ENCODE measurements at regions not wholly inside any gene's neighbourhood (a gene's known extent, or its start where the extent isn't known, plus 50 kb on each side); places are given as distances from the start of the nearest gene placed in this dataset.

DNA sequence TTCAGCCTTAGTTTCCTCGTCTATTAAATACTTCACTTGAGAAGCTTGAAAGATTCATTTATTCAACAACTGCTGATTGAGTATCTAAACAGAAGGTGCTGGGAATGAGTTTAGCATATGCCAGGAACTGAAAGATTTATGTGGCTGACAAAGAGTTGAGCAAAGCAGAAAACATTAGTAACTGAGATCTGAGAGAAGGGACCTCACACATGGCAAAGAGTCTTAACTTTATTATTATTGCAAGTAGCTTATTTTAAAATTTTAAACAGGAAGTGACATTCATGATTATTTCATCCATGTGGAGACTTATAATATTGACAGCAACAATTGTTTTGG lies 133.6 kb downstream of the CASP12 start:
- Histone ChIP-seq H3K36me3 (ENCODE audit: low read length) (no peaks in the 10 kb centered on the region), H3K4me3 (ENCODE audit: insufficient read depth, low read length, poor library complexity, severe bottlenecking) (no peak overlapping the region), H3F3A (ENCODE audit: insufficient read depth) (no peaks in the 10 kb centered on the region), H3K9me2 (replicated peaks; ENCODE audit: insufficient read depth, low read length) (no peaks in the 10 kb centered on the region), H3K27me3 (ENCODE audit: low read length) (no peaks in the 10 kb centered on the region), H4K20me1 (ENCODE audit: low read depth, low read length) (no peaks in the 10 kb centered on the region), H3K27ac (ENCODE audit: low read depth, low read length) (no peak overlapping the region), H3K4me2 (ENCODE audit: low read depth, low read length, poor library complexity, severe bottlenecking) (no peak overlapping the region), H3K79me2 (ENCODE audit: insufficient read depth, low read length) (no peaks in the 10 kb centered on the region), H3K9ac (ENCODE audit: low read length) (no peak overlapping the region), H3K9me3 (ENCODE audit: insufficient read depth, low read length) (no peaks in the 10 kb centered on the region), H2AFZ (ENCODE audit: low read depth, low read length, severe bottlenecking) (no peak overlapping the region)
- TF ChIP-seq, protein P1, sequence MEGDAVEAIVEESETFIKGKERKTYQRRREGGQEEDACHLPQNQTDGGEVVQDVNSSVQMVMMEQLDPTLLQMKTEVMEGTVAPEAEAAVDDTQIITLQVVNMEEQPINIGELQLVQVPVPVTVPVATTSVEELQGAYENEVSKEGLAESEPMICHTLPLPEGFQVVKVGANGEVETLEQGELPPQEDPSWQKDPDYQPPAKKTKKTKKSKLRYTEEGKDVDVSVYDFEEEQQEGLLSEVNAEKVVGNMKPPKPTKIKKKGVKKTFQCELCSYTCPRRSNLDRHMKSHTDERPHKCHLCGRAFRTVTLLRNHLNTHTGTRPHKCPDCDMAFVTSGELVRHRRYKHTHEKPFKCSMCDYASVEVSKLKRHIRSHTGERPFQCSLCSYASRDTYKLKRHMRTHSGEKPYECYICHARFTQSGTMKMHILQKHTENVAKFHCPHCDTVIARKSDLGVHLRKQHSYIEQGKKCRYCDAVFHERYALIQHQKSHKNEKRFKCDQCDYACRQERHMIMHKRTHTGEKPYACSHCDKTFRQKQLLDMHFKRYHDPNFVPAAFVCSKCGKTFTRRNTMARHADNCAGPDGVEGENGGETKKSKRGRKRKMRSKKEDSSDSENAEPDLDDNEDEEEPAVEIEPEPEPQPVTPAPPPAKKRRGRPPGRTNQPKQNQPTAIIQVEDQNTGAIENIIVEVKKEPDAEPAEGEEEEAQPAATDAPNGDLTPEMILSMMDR (IDR thresholded peaks at IDR 0.05; ENCODE audit: insufficient read depth, low read length, poor library complexity, severe bottlenecking), result no peak
- TF ChIP-seq EZH2phosphoT487 (conservative IDR thresholded peaks at IDR 0.05; ENCODE audit: low read length), result no peak

- no peaks in the 10 kb centered on the region for H3K79me2 ChIP-seq (ENCODE audit: insufficient read depth, low read length)
- H3K27me3 ChIP-seq (ENCODE audit: low read length), result no peaks in the 10 kb centered on the region
- no peaks in the 10 kb centered on the region for H3F3A ChIP-seq (ENCODE audit: insufficient read depth)
- H3K4me2 ChIP-seq (ENCODE audit: low read depth, low read length, poor library complexity, severe bottlenecking), result no peak overlapping the region
- no peak for TF ChIP-seq EZH2phosphoT487 (conservative IDR thresholded peaks at IDR 0.05; ENCODE audit: low read length)
- H3K36me3 ChIP-seq (ENCODE audit: low read length), result no peaks in the 10 kb centered on the region
- H2AFZ ChIP-seq (ENCODE audit: low read depth, low read length, severe bottlenecking), result no peak overlapping the region
- H3K27ac ChIP-seq (ENCODE audit: low read depth, low read length), result no peak overlapping the region
- no peaks in the 10 kb centered on the region for H4K20me1 ChIP-seq (ENCODE audit: low read depth, low read length)
- no peak overlapping the region for H3K4me3 ChIP-seq (ENCODE audit: insufficient read depth, low read length, poor library complexity, severe bottlenecking)
- H3K9me3 ChIP-seq (ENCODE audit: insufficient read depth, low read length), result no peaks in the 10 kb centered on the region
- H3K9ac ChIP-seq (ENCODE audit: low read length), result no peak overlapping the region
- H3K9me2 ChIP-seq (replicated peaks; ENCODE audit: insufficient read depth, low read length), result no peaks in the 10 kb centered on the region
Measured at GRCh38 chr11:104763930-104764709, 134.1 kb downstream of the CASP12 start.

DNA sequence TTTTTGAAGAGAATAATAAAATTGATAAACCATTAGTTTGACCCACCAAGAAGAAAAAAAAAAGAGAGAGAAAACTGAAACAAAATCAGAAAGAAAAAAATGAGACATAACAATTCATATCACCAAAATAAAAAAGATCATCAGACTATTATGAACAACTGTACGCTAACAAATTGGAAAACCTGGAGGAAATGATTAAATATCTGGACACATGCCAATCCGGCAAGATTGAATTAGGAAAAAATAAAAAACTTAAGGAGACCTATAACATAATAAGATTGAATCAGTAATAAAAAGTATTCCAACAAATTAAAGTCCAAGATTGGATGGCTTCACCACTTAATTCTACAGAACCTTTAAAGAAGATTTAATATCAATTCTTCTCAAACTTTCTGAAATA lies 136.7 kb downstream of the CASP12 start:
- no peaks in the 10 kb centered on the region for H3K27me3 ChIP-seq (ENCODE audit: low read length)
- no peaks in the 10 kb centered on the region for H3F3A ChIP-seq (ENCODE audit: insufficient read depth)
- no peaks in the 10 kb centered on the region for H4K20me1 ChIP-seq (ENCODE audit: low read depth, low read length)
- no peaks in the 10 kb centered on the region for H3K79me2 ChIP-seq (ENCODE audit: insufficient read depth, low read length)
- no peak overlapping the region for H3K9ac ChIP-seq (ENCODE audit: low read length)
- H3K36me3 ChIP-seq (ENCODE audit: low read length), result no peaks in the 10 kb centered on the region
- no peaks in the 10 kb centered on the region for H3K9me3 ChIP-seq (ENCODE audit: insufficient read depth, low read length)
- TF ChIP-seq, protein P1 (IDR thresholded peaks at IDR 0.05; ENCODE audit: insufficient read depth, low read length, poor library complexity, severe bottlenecking), result no peak
- TF ChIP-seq EZH2phosphoT487 (conservative IDR thresholded peaks at IDR 0.05; ENCODE audit: low read length), result no peak
- H3K4me2 ChIP-seq (ENCODE audit: low read depth, low read length, poor library complexity, severe bottlenecking), result no peak overlapping the region
- H3K9me2 ChIP-seq (replicated peaks; ENCODE audit: insufficient read depth, low read length), result no peaks in the 10 kb centered on the region
- no peak overlapping the region for H3K27ac ChIP-seq (ENCODE audit: low read depth, low read length)
- no peak overlapping the region for H3K4me3 ChIP-seq (ENCODE audit: insufficient read depth, low read length, poor library complexity, severe bottlenecking)
- no peak overlapping the region for H2AFZ ChIP-seq (ENCODE audit: low read depth, low read length, severe bottlenecking)

GRCh38 chr11:104759464-104759863 lies 138.8 kb downstream of the CASP12 start:
- no peaks in the 10 kb centered on the region for H3K79me2 ChIP-seq (ENCODE audit: insufficient read depth, low read length)
- no peak overlapping the region for H3K9ac ChIP-seq (ENCODE audit: low read length)
- H3K27me3 ChIP-seq (ENCODE audit: low read length), result no peaks in the 10 kb centered on the region
- TF ChIP-seq, protein P1 (IDR thresholded peaks at IDR 0.05; ENCODE audit: insufficient read depth, low read length, poor library complexity, severe bottlenecking), result no peak
- no peak for TF ChIP-seq EZH2phosphoT487 (conservative IDR thresholded peaks at IDR 0.05; ENCODE audit: low read length)
- no peaks in the 10 kb centered on the region for H3F3A ChIP-seq (ENCODE audit: insufficient read depth)
- H2AFZ ChIP-seq (ENCODE audit: low read depth, low read length, severe bottlenecking), result no peak overlapping the region
- H3K9me2 ChIP-seq (replicated peaks; ENCODE audit: insufficient read depth, low read length), result no peaks in the 10 kb centered on the region
- H3K9me3 ChIP-seq (ENCODE audit: insufficient read depth, low read length), result no peaks in the 10 kb centered on the region
- H3K36me3 ChIP-seq (ENCODE audit: low read length), result no peaks in the 10 kb centered on the region
- no peak overlapping the region for H3K4me3 ChIP-seq (ENCODE audit: insufficient read depth, low read length, poor library complexity, severe bottlenecking)
- no peak overlapping the region for H3K4me2 ChIP-seq (ENCODE audit: low read depth, low read length, poor library complexity, severe bottlenecking)
- H4K20me1 ChIP-seq (ENCODE audit: low read depth, low read length), result no peaks in the 10 kb centered on the region
- no peak overlapping the region for H3K27ac ChIP-seq (ENCODE audit: low read depth, low read length)

All from SU-DHL-6 (cell line).